G401.6 (cell line): ENCODE measurements at regions not wholly inside any gene's neighbourhood (a gene's known extent, or its start where the extent isn't known, plus 50 kb on each side); places are given as distances from the start of the nearest gene placed in this dataset.

Source experiments
- FAIRE-seq: peaks from 2 replicates; lab custom pipeline; 2012; peaks lifted over from hg19 to GRCh38; lab: Jason Lieb, UNC

DNA sequence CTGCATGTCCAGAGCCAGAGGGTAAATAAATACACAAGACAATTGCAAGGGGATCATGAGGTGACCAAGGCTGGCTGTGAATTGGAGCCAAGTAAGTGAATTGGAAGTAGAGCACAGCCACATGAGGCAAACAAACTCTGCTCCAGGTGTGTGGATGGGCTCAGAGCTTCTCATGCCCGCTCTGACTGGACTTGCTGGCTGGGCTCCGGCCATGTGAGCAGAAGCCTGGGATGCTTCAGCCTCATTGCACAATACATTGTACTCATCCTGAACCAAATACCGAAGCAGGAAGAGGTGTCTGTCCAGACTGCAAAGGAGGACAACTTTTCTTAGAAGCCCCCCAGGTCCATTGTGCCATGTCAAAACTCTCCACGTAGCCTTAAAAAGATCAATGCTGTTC, 193.0 kb downstream of the TTC8 start:
- FAIRE-seq: no peak

DNA sequence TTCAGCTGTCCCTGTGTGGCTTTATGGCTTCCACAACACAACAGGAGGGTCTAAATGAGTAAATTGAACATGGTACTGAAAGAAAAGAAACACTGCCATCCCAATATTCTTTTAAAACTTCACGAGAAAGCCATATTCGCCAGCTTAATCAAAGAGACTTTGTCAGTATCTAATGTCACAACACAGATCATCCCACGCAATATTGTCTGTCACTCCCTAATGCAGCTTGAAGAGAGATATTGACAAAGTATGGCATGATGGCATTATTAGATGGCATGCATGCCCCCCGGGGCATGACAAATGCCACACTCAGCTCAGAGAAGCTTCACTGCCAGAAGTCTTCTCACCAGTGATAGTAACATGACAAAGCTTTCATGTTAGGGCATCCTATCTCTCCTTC, 197.8 kb downstream of the TTC8 start:
- FAIRE-seq: no peak

DNA sequence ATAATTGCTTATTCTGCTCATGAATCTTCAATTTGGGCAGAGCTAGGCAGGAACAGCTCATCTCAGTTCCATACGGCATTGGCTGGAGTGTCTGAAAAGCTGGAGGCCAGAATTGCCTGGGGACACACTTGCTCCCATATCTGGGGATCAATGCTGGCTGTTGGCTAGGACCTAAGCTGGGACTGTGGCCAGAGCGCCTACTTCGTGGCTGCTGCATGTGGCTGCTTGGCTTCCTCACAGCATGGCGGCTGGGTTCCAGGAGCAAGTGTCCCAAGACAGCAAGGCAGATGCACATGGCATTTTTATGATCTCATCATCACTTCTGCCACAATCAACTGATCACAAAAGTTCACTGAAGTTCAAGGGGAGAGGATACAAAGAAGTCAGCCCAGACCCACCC, 200.2 kb downstream of the TTC8 start:
- no peak for FAIRE-seq

DNA sequence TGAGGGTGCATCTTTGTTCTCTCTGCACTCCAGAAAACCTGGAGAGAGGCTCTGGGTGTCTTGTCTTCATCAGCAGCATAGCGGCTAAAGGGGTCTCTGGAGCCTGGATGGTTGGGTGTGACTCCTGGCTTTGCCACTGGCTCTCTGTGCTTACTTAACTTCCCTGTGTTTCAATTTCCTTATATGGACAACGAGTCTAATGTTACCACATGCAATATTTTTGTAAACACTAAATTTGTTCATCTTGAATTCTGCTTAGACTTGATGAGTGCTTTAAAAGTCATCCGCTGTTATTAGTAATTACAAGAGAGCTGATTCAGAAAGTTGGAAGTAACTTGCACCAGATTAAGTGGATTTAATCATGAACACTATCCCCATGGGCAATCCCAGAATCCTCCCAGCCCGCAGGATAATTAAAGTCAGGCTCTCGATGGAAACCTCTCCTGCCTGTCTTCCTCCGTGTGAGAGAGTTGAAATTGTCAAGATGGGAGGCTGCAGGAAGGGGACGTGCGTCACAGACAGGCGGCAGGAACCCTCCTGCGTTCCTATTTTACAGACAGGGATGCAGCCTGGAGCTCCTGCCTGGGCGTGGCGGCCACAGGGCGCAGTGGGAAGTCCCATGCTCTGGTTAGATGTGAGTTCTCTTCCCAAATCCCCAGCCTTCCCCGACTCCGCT, 201.2 kb downstream of the TTC8 start:
- no peak for FAIRE-seq

DNA sequence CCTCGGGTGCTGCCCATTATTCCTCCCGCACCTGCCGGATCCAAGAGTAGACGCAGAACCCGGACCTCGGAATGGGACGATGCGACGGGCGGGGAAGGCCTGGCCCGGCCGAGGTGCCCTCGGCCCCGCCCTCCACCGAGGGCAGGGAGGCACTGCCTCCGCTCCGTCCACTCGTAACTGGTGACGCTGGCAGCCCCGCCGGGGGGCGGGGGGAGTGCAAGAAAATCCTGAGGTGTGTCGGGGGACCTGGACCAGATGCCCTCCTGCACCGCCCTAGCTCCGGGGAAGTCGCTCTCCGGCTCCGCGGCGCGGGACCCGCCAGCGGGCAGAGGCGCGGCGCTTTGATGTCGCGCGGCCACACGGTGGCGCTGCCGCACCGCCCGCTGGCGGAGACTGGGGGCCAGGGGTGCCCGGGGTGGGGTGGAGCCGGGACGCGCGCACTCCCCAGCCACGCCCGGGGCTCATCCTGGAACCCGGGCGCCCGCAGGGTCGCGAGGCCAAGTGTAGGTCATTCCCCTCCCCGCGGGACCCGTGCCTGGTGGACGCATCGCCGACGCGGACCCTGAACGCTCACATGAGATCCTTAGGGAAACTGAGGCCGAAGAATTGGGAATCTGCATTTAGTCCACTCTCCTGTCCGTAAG, 202.8 kb downstream of the TTC8 start:
- no peak for FAIRE-seq

DNA sequence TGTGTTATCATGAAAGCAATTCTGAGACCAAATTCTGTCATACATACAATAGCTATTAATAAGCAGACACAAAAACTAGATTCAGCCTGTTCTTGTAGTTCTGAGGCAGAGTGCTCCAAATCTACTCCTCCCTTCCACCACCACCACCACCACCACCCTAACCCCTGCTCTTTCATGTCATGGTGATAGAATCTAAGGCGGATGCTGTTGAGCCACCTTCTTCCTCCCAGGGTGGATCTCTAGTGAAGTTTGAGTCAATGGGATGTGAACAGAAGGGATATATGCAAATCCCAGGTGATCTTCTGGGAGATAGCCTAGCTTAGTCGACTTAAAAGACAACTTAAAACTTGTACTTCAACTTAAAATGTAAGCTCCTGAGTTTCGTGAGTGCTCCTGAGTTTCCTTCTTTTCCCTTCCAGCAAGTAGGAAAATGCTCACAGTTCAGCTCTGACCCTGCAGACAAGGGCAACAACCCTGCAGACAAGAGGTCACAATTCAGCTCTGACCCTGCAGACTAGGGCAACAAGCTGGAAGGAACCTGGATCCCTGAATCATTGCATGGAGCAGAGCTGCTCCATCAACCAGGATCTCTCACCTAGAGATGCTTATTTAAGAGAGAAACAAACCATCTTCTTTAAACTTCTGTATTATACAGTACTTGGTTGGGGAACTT, 204.1 kb downstream of the TTC8 start:
- no peak for FAIRE-seq

DNA sequence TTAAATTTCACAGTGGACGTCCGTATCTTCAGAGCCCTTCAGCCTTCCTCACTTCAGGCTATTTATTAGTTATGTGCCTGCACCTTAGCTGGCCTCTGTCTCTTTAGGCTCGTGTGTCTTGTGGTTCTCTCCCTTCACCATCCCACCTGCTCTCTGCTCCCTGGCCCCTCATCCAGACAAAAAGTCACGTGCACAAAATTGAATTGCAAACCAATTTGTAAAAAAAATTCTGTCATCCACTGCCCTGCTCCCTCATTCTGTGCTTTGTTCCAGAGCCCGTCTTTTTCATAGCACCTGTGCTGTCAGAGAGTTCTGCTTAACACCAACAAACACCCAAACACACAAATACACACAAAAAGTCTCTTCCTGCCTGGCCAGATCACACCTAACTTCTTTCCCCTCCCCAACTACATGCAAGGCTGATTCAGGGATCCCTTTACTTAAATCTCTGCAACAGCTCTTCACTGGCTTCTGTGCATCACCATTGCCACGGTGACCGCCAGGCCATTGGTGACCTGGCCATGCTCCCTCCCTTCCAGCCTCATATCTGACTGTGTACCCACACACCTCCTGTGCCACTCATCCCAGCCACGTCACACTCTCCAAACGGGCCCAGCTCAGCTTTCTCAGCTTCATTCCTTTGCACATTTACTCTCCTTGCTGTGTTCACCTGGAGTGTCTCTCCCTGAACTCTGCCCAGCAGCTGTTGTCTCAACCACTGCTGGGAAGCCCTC, 205.7 kb downstream of the TTC8 start:
- no peak for FAIRE-seq

DNA sequence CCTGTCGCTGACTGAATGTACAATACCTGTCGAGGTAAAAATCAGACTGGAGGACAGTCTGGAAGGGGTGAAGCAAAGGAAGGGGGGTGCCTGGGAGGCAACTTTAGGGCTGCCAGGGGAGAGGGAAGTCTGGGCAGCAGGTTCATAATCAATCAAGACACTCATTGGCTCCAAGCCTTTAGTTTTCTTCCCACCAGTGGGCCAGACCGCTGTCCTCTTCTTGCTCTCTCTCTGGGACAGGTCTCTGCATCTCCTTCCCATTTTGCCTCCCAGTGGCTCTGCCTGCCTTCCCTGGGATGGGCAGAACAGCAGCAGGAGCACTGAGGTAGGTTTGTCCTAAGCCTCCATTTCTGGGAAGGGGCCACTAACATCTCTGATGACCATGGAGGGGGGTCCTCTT, 206.5 kb downstream of the TTC8 start:
- FAIRE-seq: no peak

DNA sequence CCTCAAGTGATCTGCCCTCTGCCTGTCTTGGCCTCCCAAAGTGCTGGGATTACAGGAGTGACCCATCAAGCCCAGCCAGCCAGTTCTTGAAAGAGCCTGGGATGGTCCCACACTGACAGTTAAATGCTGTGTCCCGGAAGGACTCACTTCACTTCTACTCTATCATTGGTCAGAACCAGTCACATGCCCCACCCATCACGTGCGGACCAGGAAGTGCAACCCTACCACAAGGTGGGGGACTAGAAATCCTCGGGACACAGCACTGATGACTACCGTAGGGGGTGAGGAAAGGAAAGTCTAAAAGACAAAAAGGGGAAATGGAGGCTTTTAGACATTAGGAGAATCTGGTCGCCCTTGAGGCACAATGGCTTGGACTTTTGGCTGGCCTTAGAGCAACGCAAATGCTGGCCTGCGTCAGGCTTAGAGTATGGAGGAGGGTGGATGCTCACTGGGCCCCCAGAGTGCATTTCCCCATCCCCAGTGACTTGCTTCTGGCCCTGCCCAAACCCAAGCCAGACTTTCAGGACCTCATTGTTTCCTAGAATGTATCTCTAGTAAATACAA, 207.7 kb downstream of the TTC8 start:
- FAIRE-seq: no peak

DNA sequence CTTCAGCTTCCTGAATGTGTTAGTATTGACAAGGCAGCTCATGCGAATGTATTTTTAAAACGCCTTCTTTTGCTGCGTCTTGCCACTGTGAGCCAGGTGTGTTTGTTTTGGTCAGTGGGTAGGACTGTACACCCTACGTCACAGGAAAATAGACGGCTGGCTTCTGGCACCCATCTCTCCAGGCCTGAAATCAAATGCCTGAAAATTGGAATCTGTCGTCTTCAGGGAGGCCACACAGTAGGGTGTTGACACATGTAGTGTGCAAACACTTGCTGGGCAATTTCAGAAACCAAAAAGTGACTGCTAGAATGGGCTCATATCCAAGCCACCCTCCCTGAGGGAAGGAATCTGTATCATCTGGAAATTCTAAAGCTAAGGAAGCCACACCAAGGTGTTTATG, 209.3 kb downstream of the TTC8 start:
- FAIRE-seq: no peak

DNA sequence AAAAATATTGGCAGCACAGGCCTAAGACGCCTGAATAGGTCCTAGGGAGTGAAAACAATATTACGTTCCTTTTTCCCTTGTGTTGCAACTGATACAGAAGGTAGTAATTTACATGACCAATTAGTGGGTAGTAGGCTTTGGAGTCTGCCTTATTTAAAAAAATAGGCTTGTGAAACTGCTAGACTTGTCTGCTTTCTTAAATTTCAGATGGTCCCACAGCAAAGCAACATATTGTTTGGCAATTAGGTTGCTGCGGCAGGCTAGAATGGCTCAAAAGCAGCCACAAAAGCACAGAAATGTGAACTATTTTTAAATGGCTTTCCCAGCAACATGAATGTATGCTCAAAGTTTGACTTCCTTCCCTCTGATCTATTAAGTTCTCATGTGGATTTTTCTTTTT, 211.9 kb downstream of the TTC8 start:
- FAIRE-seq: no peak

DNA sequence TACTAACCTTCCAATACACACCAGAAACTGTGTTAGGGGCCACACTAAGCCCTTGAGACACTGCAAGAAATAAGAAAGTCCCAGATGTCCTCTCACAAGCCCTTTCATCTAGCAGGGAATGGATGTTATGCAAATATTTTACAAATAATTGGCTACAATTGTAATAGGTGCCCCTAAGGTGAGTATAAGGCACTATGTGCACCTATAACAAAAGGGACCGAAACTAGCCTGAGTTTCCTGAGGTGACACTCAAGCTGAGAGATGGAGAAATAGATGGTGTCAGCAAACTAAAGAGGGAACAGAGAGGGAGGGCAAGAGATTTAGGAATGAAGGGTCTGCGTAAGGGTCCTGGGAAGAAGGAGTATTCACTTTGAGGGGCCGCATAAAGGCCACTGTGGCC, 212.6 kb downstream of the TTC8 start:
- FAIRE-seq: no peak

DNA sequence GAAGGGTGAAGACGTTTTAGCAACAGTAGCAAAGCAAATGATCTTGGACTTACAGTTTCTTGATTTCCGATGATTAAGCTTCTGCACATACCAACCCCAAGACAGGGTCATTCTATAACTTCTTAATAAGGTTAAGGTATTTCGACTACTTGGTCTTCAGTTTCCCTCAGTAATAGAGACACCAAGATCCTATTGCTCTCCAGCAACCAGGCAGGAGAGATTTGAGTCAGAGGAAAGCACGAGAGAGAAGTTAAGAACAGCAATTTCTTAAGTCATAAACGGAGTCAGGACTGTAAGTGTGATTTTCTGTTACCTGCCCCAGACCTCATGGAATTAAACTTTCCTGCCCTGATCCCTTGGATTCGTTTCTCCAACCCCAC, 215.6 kb downstream of the TTC8 start:
- FAIRE-seq: no peak

DNA sequence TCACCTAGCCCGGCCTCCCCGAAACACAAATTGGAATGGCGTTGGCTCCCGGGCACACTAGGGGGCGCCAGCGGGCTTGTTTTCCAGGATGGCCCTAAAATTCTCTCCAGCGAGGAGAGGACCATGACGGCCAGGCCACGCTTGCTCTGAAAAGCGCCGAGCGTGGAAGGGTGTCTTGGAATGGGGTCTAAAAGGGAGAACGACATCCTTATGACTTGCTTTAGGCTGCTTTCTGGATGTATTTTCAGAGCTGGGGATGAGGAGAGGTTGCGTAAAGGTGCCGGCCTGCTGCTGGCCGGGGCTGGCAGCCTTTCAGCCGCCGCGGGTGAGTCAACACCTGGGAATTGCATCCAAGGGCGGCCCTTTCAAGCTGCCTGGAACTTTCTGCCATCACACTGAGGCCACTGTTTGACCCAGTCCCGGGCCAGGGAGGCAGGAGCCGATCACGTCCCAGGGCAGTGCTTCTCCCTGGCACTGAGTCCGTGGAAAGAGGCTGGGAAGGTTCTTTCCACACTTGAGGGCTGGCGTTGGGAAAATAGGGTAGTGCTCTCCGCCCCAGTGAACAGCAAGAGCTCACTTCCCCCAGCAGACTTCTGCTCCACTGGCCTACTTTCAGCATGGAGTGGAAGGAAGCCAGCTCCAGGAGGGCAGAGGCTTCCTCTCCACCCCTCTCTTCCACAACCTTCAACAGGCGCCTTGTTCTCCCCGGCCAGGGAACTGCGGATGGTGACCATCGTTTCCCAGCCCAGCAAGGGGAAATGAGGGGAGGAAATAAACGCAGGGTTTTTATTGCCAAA, 216.2 kb downstream of the TTC8 start:
- peak; percentile 74 for FAIRE-seq

DNA sequence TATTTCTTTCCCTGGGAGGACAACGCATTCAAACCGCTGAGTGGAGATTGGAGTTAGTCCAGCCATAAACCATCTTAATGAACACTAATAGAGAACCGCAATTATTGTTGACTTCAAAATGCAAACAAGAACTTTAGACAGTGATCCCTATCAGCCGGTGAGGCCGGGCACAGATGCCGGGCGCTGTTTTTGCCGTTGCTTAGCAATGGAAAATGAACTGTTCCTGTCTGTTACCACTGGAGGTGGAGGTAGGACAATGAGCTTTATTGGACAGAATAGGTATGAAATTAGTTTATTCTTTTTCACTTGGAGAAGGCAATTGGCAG, 216.8 kb downstream of the TTC8 start:
- no peak for FAIRE-seq

DNA sequence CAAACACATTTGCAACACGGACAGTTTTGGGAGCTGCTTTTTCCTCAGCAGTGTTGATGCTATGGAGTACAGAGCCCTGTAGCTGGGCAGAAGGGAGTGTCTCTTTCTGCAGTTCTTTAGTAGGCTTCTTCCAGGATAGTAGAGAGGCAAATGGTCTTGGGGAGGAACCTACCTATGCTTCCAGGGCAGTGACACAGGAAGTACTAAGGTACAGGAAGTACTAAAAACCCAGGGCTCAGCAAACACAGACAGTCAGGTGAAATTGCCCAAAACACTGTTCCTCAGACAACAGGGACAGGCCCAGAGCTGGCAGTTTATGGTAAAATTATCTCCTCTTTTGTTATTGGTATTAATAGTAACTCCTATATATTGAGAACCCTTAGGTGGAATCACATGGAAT, 217.6 kb downstream of the TTC8 start:
- no peak for FAIRE-seq

DNA sequence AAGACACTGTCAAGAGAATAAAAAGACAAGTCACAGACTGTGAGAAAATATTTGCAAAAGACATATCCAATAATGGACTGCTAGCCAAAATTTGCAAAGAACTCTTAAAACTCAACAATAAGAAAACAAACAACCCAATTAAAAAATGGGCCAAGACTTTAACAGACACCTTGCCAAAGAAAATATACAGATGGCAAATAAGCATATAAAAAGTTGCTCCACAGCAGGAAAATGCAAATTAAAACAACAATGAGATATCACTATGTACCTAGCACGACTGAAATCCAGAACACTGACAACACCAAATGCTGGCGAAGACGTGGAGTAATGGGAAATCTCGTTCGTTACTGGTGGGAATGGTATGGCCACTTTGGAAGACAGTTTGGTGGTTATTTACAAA, 228.9 kb downstream of the TTC8 start:
- FAIRE-seq: no peak

DNA sequence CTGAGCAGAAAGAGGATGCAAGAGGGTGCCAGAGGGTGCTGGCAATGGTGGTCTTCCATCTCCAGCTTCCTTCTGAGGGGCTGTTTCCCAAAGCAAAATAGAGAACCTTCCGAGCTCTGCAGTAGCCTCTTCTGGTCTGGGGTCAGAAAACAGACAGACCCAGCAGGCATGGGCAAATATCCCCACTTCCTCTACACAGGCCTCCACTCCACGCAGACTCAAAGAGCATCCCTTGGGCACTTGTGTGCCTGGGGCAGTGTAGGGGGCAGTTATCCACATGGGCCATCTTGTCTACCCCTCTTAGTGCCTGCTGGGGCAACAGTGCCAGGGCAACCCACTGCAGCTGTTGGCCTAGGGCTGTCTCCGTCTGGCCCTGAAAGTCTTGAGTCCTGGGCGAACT, 231.9 kb downstream of the TTC8 start:
- no peak for FAIRE-seq

DNA sequence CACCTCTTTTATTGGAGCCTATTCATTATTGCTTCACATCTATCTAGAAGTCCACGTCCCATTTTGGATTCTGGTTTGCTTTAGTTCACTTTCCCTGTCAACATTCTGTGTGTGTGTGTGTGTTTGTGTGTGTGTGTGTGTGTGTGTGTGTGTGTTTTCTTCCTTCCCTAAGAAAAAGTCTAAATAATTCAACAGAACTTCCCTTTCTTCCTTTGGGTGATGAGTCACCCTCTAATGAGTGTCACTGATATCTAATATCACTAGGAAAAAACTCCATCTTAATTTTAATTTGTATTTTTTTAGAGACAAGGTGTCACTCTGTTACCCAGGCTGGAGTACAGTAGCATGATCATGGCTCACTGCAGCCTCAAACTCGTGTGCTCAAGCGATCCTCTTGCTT, 234.2 kb downstream of the TTC8 start:
- no peak for FAIRE-seq

DNA sequence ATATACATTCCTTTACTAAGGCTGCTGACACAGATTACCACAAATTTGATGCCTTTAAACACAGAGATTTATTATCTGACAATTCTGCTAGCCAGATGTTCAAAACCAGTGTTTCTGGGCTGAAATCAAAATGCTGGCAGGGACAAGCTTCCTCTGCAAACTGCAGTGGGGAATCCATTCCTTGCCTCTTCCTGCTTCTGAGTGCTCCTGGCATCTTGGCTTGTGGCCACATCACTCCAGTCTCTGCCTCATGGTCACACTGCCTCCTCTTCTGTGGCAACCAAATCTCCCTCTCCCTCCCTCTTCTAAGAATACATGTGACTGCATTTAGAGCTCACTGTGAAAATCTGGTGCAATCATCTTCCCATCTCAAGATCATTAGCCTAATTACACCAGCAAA, 235.7 kb downstream of the TTC8 start:
- FAIRE-seq: no peak

DNA sequence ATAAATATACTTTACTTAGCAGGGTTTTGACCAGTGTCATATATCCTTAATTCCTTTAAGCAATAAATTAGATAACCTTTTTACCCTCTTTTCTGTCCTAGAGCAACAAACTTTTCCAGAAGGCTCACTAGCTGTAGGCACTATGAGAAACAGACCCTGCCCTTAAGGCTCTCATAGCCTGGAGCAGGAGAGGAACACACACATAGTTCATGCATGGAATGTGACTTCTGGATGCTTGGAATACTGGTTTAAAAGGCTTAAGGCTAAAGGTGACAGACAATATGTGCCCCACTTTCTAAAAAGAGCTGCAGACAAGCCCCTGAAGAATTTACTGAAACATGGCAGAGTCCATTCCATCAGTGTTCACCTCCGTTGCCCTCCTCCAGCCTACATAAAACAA, 237.2 kb downstream of the TTC8 start:
- no peak for FAIRE-seq

DNA sequence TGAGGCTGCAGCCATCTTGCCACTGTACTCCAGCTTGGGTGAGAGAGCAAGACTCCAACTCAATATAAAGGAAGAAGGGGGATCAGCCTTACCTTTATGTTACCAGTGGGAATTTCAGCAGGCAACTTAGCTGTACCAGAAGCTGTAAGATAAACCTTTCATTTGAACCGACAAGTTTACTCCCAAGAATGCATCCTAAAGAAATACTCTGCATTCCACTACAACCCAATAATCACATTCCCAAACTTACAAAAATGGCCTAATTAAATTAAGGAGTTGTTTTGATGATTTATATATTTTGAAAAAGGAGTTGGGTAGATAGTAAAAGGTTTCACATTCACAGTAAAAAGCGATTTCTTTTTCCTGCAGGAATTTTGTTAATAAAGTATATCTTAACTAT, 241.4 kb downstream of the TTC8 start:
- FAIRE-seq: no peak
